Neuronal stem cell (in vitro differentiated cells): ENCODE measurements at regions not wholly inside any gene's neighbourhood (a gene's known extent, or its start where the extent isn't known, plus 50 kb on each side); places are given as distances from the start of the nearest gene placed in this dataset.

ENCODE experiments used
- DNase-seq: peaks from one replicate; pipeline ENCODE4 v3.0.0-alpha.2; 2013; ENCODE audit warnings: low spot score
- H2AFZ ChIP-seq: one replicate; pipeline ENCODE4 v1.6.1; 2013; ENCODE audit warnings: mild to moderate bottlenecking, low read length, inconsistent platforms
- H2AK5ac ChIP-seq: 2 replicates; pipeline ENCODE4 v1.6.1; 2013; ENCODE audit warnings: low read depth, mild to moderate bottlenecking, inconsistent platforms, low read length, moderate library complexity, mixed read lengths
- H2BK120ac ChIP-seq: 2 replicates; pipeline ENCODE4 v1.6.1; 2013; ENCODE audit warnings: low read depth, mild to moderate bottlenecking, inconsistent platforms, low read length, moderate library complexity, mixed read lengths
- H2BK12ac ChIP-seq: one replicate; pipeline ENCODE4 v1.6.1; 2013; ENCODE audit warnings: low read length, inconsistent platforms
- H2BK15ac ChIP-seq: 2 replicates; pipeline ENCODE4 v1.6.1; 2013; ENCODE audit warnings: mild to moderate bottlenecking, low read length, inconsistent platforms, mixed read lengths
- H2BK5ac ChIP-seq: one replicate; pipeline ENCODE4 v1.6.1; 2013; ENCODE audit warnings: inconsistent platforms, mild to moderate bottlenecking, low read length, moderate library complexity
- H3K14ac ChIP-seq: one replicate; pipeline ENCODE4 v1.6.1; 2013; ENCODE audit warnings: low read length, inconsistent platforms
- H3K18ac ChIP-seq: 2 replicates; pipeline ENCODE4 v1.6.1; 2013; ENCODE audit warnings: low read length, inconsistent platforms
- H3K23ac ChIP-seq: 2 replicates; pipeline ENCODE4 v1.6.1; 2013; ENCODE audit warnings: low read depth, mild to moderate bottlenecking, mixed read lengths, low read length, inconsistent platforms; ENCODE audit not compliant: poor library complexity
- H3K27ac ChIP-seq: replicated peaks from 3 replicates; pipeline ENCODE4 v1.5.1; 2013; ENCODE audit warnings: low read length, inconsistent platforms
- H3K27me3 ChIP-seq, 3 experiments: 2 replicates each; pipeline ENCODE4 v1.6.1; 2013; ENCODE audit warnings: low read length in 3 of 3, mild to moderate bottlenecking in 2 of 3, inconsistent platforms in 1 of 3, low read depth in 1 of 3, mixed read lengths in 1 of 3, moderate library complexity in 1 of 3; ENCODE audit not compliant: control insufficient read depth in 3 of 3, insufficient read depth in 3 of 3
- H3K36me3 ChIP-seq, 2 donors: replicated peaks in 1 of 2; 2 replicates each; pipeline ENCODE4 v1.6.1; 2013; ENCODE audit warnings: low read length in 2 of 2; ENCODE audit not compliant: control insufficient read depth in 2 of 2, insufficient read depth in 2 of 2
- H3K4ac ChIP-seq: 2 replicates; pipeline ENCODE4 v1.6.1; 2013; ENCODE audit warnings: inconsistent platforms, mild to moderate bottlenecking, low read length, moderate library complexity
- H3K4me1 ChIP-seq, 2 donors: 1 replicate in 1 of 2; 2 replicates in 1 of 2; pipeline ENCODE4 v1.6.1; 2013; ENCODE audit warnings: low read length in 2 of 2, low read depth in 1 of 2; ENCODE audit not compliant: control insufficient read depth in 2 of 2, insufficient read depth in 1 of 2
- H3K4me2 ChIP-seq: one replicate; pipeline ENCODE4 v1.6.1; 2013; ENCODE audit warnings: mild to moderate bottlenecking, low read length, inconsistent platforms; ENCODE audit not compliant: insufficient read depth, poor library complexity, severe bottlenecking
- H3K4me3 ChIP-seq, 2 donors: 2 replicates each; pipeline ENCODE4 v1.5.1; 2013; ENCODE audit warnings: low read length in 2 of 2, mild to moderate bottlenecking in 2 of 2, inconsistent platforms in 1 of 2, moderate library complexity in 1 of 2
- H3K79me1 ChIP-seq: one replicate; pipeline ENCODE4 v1.6.1; 2013; ENCODE audit warnings: low read depth, mild to moderate bottlenecking, inconsistent platforms, low read length, moderate library complexity
- H3K9ac ChIP-seq: one replicate; pipeline ENCODE4 v1.6.1; 2013; ENCODE audit warnings: mild to moderate bottlenecking, low read depth, low read length, inconsistent platforms; ENCODE audit not compliant: poor library complexity
- H3K9me3 ChIP-seq, 2 donors: replicated peaks in 1 of 2; 2 replicates each; pipeline versions ENCODE3 to v1.6.1; 2013; ENCODE audit warnings: low read length in 2 of 2, mild to moderate bottlenecking in 2 of 2, inconsistent platforms in 1 of 2, low read depth in 1 of 2, mixed read lengths in 1 of 2, moderate library complexity in 1 of 2; ENCODE audit not compliant: control insufficient read depth in 2 of 2, insufficient read depth in 1 of 2
- H4K8ac ChIP-seq: one replicate; pipeline ENCODE4 v1.6.1; 2013; ENCODE audit warnings: low read depth, mild to moderate bottlenecking, inconsistent platforms, low read length, moderate library complexity
- H4K91ac ChIP-seq: one replicate; pipeline ENCODE4 v1.6.1; 2013; ENCODE audit warnings: low read length, low read depth, mild to moderate bottlenecking, inconsistent platforms; ENCODE audit not compliant: poor library complexity
- WGBS, 2 donors: extraction: QIAGEN DNeasy Blood & Tissue Kit; methylation state at CpG; one replicate each; pipeline ENCODE4 v1.1.7; 2013; ENCODE audit warnings: missing lambda C conversion rate in 2 of 2, mixed read lengths in 1 of 2; ENCODE audit not compliant: insufficient read length in 2 of 2, insufficient replicate concordance in 1 of 2; ENCODE audit errors: extremely low coverage in 2 of 2; 5-methylcytosine and 5-hydroxymethylcytosine counted together

DNA sequence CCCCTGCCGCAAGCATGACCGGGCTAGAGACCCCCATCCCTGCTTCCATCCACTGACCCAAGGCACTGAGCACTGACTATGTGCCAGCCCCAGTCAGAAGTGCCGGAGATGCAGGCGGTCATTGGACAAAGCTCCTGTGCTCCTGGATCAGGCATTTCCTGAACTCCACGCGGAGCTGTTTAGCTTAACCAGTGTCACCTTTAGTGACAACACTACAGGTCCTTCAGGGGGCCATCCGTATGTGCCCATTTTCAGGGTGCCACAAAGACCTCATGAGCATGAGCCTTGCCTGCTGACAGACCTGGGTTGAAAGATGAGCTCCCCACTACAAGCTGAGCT is 63.0 kb upstream of the FGF3 start:
- Histone ChIP-seq H3K18ac (no peak overlapping the region), H2BK5ac (no peak overlapping the region), H3K23ac (no peak overlapping the region), H3K27me3 (peaks cover 0 to under 1% (median 0%) of the 10 kb centered on the region in 3 experiments), H2BK15ac (no peak overlapping the region), H3K36me3 (no peaks in the 10 kb centered on the region), H2AK5ac (peak overlapping the region; percentile 82), H4K91ac (no peak overlapping the region), H4K8ac (no peak overlapping the region), H3K4ac (peak overlapping the region; percentile 47), H3K4me2 (no peak overlapping the region), H3K79me1 (no peaks in the 10 kb centered on the region), H3K9ac (no peak overlapping the region), H2BK120ac (no peak overlapping the region), H3K4me3 (no peak overlapping the region), H3K4me1 (peaks cover 0 to 5% of the 10 kb centered on the region in 2 donors), H2BK12ac (peak overlapping the region; percentile 35), H3K27ac (no peak overlapping the region), H3K9me3 (no peaks in the 10 kb centered on the region), H3K14ac (peak overlapping the region; percentile 47), H2AFZ (no peak overlapping the region)
- WGBS, 2 donors: no CpG with 5 or more reads among the region's 7 CpGs
- DNase-seq: no peak

DNA sequence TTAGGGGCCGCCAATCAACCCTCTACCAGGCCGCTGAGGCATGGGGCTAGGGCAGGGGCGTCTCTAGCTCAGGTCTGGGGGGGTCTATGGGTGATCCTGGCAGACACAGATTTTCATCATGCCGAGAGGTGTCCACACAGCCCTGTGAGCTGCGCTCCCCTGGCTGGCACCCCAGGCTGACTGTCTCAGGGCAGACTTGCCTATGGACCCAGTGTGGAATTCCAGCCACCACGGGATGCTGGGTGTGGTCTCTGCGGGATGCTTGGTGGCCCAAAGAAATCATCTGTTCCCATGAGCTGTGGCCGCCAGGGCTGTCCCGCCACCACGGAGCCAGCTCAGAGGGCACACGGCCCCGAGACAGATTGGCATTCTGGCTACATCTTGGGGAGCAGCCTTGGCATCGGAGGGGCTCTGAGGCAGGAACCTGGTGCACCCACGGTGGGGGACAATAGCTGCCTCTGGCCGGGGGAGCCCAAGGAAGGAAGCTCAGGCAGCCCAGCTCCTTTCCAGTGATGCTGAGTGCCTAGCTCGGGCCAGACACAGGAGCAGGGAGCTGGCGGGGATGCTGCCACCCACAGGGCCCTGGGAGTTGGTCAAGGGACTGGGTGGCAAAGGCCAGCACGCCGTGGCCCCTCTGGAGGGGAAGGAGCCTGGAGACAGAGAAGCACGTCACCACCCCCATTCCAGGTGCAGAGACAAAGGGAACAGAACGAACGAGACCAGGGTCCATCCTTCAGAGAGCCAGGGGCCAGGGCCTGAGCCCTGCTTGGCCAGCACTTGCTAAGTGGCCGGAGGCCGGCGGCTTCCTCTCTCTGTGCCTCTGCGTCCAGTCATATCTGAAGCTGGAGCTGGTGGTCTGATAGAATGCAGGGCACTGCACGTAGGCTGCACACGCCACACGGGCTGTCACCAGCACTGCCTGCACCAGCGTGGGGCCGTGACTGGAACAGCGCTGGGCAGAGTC is 64.4 kb upstream of the FGF3 start:
- DNase-seq: no peak
- Histone ChIP-seq H2BK15ac (peak overlapping the region; percentile 22), H3K79me1 (no peaks in the 10 kb centered on the region), H3K4me1 (peaks cover 0 to 7% of the 10 kb centered on the region in 2 donors), H3K4me2 (no peak overlapping the region), H2BK5ac (peak overlapping the region; percentile 62), H4K8ac (no peak overlapping the region), H3K27me3 (peaks cover 0 to 3% (median 0%) of the 10 kb centered on the region in 3 experiments), H2AK5ac (peak overlapping the region; percentile 59), H3K36me3 (no peaks in the 10 kb centered on the region), H3K14ac (no peak overlapping the region), H2BK12ac (no peak overlapping the region), H3K9ac (peak overlapping the region; percentile 38), H2AFZ (no peak overlapping the region), H3K9me3 (no peaks in the 10 kb centered on the region), H3K18ac (peak overlapping the region; percentile 84), H3K27ac (no peak overlapping the region), H2BK120ac (no peak overlapping the region), H3K4me3 (no peak overlapping the region), H4K91ac (no peak overlapping the region), H3K4ac (no peak overlapping the region), H3K23ac (no peak overlapping the region)
- no CpG with 5 or more reads among the region's 32 CpGs for WGBS, 2 donors

DNA sequence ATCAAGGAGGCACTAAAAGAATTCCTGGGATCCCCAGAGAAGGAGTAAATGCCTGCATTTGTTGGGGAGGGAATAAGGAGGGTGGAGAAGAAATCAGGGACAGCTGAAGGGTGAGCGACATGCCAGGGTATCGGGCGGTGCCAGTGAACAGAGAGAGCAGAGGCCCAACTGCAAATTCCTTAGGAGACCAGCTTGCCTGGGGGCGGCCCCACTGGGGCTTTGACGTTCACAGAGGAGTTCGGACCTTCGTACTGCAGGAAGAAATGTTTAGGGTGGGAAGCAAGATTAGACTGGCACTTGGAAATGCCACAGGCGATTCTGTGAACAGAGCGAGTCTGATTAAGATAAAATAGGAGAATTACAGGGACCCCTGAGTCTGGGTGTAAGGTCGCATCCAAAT is 65.1 kb upstream of the FGF3 start:
- no CpG with 5 or more reads among the region's 10 CpGs for WGBS, 2 donors
- H3K14ac ChIP-seq: no peak overlapping the region
- no peak overlapping the region for H3K23ac ChIP-seq
- no peaks in the 10 kb centered on the region for H3K36me3 ChIP-seq
- peak overlapping the region; percentile 59 for H2AK5ac ChIP-seq
- H3K18ac ChIP-seq: peak overlapping the region; percentile 15
- H3K4me1 ChIP-seq: peaks cover under 1 to 8% of the 10 kb centered on the region in 2 donors
- no peak overlapping the region for H4K8ac ChIP-seq
- no peak overlapping the region for H2BK5ac ChIP-seq
- H2AFZ ChIP-seq: no peak overlapping the region
- no peak overlapping the region for H2BK120ac ChIP-seq
- no peaks in the 10 kb centered on the region for H3K79me1 ChIP-seq
- H3K9ac ChIP-seq: no peak overlapping the region
- H2BK15ac ChIP-seq: peak overlapping the region; percentile 22
- H3K27ac ChIP-seq: no peak overlapping the region
- H3K4me3 ChIP-seq: no peak overlapping the region
- no peak overlapping the region for H4K91ac ChIP-seq
- DNase-seq: no peak
- H3K9me3 ChIP-seq: no peaks in the 10 kb centered on the region
- no peak overlapping the region for H3K4me2 ChIP-seq
- H2BK12ac ChIP-seq: no peak overlapping the region
- no peak overlapping the region for H3K4ac ChIP-seq
- H3K27me3 ChIP-seq: peaks cover 0 to 3% (median 1%) of the 10 kb centered on the region in 3 experiments

DNA sequence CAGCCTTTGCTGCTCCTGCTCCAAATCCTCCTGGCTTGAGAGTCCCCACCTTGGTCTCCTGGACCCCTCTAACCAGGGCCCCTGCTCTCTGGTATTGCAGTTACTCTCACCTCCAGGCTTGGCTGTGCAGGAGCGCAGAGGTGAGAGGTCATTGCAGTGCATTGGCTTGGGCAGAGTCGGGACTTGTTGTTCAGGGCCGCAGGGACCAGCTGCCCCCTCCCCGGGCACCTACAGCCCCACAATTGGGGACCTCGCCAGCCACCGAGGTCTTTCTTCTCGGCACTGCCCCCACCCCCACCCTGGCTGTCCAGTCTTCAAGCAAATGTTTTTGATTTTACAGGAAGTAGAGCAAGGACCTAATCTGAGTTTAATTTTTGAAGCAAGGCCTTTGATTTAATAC is 65.5 kb upstream of the FGF3 start:
- peaks cover 0 to 6% (median 3%) of the 10 kb centered on the region in 3 experiments for H3K27me3 ChIP-seq
- H3K18ac ChIP-seq: peak overlapping the region; percentile 63
- WGBS, 2 donors: no CpG with 5 or more reads among the region's 7 CpGs
- H3K4me3 ChIP-seq: no peak overlapping the region
- no peak overlapping the region for H2BK15ac ChIP-seq
- no peak overlapping the region for H3K27ac ChIP-seq
- H3K9me3 ChIP-seq: no peaks in the 10 kb centered on the region
- no peaks in the 10 kb centered on the region for H3K36me3 ChIP-seq
- peaks cover 5 to 7% of the 10 kb centered on the region in 2 donors for H3K4me1 ChIP-seq
- H3K4me2 ChIP-seq: no peak overlapping the region
- no peak overlapping the region for H4K8ac ChIP-seq
- H3K14ac ChIP-seq: no peak overlapping the region
- no peak overlapping the region for H2BK5ac ChIP-seq
- no peaks in the 10 kb centered on the region for H3K79me1 ChIP-seq
- H3K23ac ChIP-seq: no peak overlapping the region
- DNase-seq: no peak
- H2AK5ac ChIP-seq: no peak overlapping the region
- H3K9ac ChIP-seq: peak overlapping the region; percentile 63
- H4K91ac ChIP-seq: no peak overlapping the region
- H2BK120ac ChIP-seq: no peak overlapping the region
- H2BK12ac ChIP-seq: no peak overlapping the region
- H3K4ac ChIP-seq: no peak overlapping the region
- no peak overlapping the region for H2AFZ ChIP-seq
